ENCODE measurements at regions not wholly inside any gene's neighbourhood (a gene's known extent, or its start where the extent isn't known, plus 50 kb on each side); places are given as distances from the start of the nearest gene placed in this dataset.

DNA sequence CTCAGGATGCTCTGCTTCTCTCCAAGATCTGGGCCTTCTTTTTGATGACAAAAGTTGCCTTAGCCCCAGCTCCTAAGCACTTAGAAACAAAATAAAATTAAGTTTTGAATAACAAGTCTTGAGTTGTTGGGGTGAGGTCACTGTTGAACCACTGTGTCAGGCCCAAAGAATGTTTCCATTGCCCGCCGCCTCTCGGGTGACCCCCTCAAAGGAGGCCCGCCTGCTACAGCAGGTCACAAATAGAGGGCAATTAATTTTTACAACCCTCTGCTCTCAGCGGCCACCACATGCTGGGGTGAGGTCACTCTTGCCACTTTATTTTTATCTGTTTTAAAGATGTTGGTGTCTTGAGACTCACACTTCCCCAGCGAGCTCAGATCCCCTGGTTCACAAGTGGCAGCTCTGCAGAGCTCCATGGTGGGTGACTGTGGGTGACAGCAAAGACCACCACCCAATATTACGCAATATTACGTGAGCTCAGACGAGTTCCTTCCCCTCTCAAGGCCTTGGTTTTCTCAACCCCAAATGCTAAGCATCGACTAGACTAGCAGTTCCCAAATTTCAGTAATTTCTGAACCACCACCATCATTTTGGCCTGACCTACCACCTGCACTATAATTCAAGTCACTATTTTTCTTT lies 247.7 kb upstream of the PMEPA1 start:
- H3K4me1 Mint-ChIP-seq = peaks cover 3% of the 10 kb centered on the region
- 90 to 98% methylated on average over 6 to 10 of the region's 10 CpGs for WGBS, 2 experiments (ENCODE audit: insufficient coverage in 1 of 2, insufficient read length in 1 of 2)
- no peaks in the 10 kb centered on the region for H3K4me1 ChIP-seq (ENCODE audit: control insufficient read depth, insufficient read depth, low read length)

DNA sequence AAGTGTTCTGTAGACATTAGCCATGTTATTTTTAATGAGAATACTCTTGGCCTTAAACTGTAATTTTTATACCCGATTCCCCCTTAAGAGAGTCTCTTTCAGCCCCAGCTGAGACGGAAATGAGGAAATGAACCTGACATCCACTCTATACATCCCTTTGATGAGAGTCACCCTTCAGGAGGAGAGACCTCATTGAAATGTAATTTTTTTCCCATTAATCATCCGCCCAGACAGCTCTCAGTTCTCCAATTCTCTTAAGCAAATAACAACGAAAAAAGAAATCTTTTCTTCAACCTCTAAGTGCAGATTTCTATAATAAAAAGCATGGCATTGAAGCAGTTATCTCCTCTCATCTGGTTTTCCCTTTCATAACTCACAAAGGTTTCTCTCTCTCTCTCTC lies 243.8 kb upstream of the PMEPA1 start:
- H3K9ac ChIP-seq (ENCODE audit: extremely low read depth, low read length, poor library complexity, severe bottlenecking) = no peak overlapping the region
- Mint-ChIP-seq H3K27me3 (ENCODE audit: insufficient read depth) (peaks cover 7% of the 10 kb centered on the region), H3K4me3 (no peak overlapping the region)

More for the DNA sequence above, 247.7 kb upstream of the PMEPA1 start:
- H3K27me3 ChIP-seq (ENCODE audit: control insufficient read depth, insufficient read depth, low read length, poor library complexity, severe bottlenecking) = no peaks in the 10 kb centered on the region
- no peak overlapping the region for H3K27ac ChIP-seq (ENCODE audit: low read depth, low read length)
- no peak overlapping the region for H3K4me3 ChIP-seq (ENCODE audit: low read length)
- H3K27me3 Mint-ChIP-seq (ENCODE audit: insufficient read depth) = peaks cover 7% of the 10 kb centered on the region
- no peaks in the 10 kb centered on the region for H3K36me3 Mint-ChIP-seq (ENCODE audit: low read depth)
- H3K4me3 Mint-ChIP-seq = no peak overlapping the region
- H3K9ac ChIP-seq (ENCODE audit: extremely low read depth, low read length, poor library complexity, severe bottlenecking) = no peak overlapping the region
- peaks cover 5% of the 10 kb centered on the region for H3K9me3 ChIP-seq (ENCODE audit: control insufficient read depth, low read length)
- TF ChIP-seq, protein P1, sequence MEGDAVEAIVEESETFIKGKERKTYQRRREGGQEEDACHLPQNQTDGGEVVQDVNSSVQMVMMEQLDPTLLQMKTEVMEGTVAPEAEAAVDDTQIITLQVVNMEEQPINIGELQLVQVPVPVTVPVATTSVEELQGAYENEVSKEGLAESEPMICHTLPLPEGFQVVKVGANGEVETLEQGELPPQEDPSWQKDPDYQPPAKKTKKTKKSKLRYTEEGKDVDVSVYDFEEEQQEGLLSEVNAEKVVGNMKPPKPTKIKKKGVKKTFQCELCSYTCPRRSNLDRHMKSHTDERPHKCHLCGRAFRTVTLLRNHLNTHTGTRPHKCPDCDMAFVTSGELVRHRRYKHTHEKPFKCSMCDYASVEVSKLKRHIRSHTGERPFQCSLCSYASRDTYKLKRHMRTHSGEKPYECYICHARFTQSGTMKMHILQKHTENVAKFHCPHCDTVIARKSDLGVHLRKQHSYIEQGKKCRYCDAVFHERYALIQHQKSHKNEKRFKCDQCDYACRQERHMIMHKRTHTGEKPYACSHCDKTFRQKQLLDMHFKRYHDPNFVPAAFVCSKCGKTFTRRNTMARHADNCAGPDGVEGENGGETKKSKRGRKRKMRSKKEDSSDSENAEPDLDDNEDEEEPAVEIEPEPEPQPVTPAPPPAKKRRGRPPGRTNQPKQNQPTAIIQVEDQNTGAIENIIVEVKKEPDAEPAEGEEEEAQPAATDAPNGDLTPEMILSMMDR (conservative IDR thresholded peaks at IDR 0.05) = no peak
- H3K9me3 Mint-ChIP-seq = peaks cover 6% of the 10 kb centered on the region
- H3K27ac Mint-ChIP-seq = no peak overlapping the region
- DNase-seq = no peak
- no peaks in the 10 kb centered on the region for H3K36me3 ChIP-seq (ENCODE audit: control insufficient read depth, insufficient read depth, low read length)

DNA sequence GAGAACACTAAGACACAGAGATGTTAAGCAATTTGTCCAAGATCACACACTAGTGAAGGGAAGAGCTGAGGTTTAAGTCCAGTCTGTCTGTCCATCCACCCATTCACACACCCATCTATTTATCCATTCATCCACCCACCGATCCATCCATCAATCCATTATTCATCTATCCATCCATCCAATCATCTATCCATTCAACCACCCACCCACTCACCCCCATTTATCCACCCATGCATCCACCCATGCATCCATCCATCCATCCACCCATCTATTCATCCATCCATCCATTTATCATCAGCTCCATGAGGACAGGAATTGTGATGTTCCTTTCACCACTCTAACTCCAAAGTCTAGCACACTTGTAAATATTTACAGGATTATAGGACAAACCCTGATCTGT lies 242.3 kb upstream of the PMEPA1 start:
- WGBS, 2 experiments (ENCODE audit: insufficient coverage in 1 of 2, insufficient read length in 1 of 2) = 92 to 100% methylated on average over 1 of the region's 1 CpG
- no peak overlapping the region for H3K4me3 ChIP-seq (ENCODE audit: low read length)
- no peaks in the 10 kb centered on the region for H3K4me1 ChIP-seq (ENCODE audit: control insufficient read depth, insufficient read depth, low read length)
- Mint-ChIP-seq H3K4me1 (peaks cover 3% of the 10 kb centered on the region), H3K9me3 (peaks cover 6% of the 10 kb centered on the region), H3K27ac (no peak overlapping the region), H3K4me3 (no peak overlapping the region), H3K27me3 (ENCODE audit: insufficient read depth) (peaks cover 7% of the 10 kb centered on the region), H3K36me3 (ENCODE audit: low read depth) (no peaks in the 10 kb centered on the region)
- H3K27me3 ChIP-seq (ENCODE audit: control insufficient read depth, insufficient read depth, low read length, poor library complexity, severe bottlenecking) = no peaks in the 10 kb centered on the region
- no peak overlapping the region for H3K27ac ChIP-seq (ENCODE audit: low read depth, low read length)
- peaks cover 5% of the 10 kb centered on the region for H3K9me3 ChIP-seq (ENCODE audit: control insufficient read depth, low read length)
- no peak overlapping the region for H3K9ac ChIP-seq (ENCODE audit: extremely low read depth, low read length, poor library complexity, severe bottlenecking)
- DNase-seq = no peak
- H3K36me3 ChIP-seq (ENCODE audit: control insufficient read depth, insufficient read depth, low read length) = no peaks in the 10 kb centered on the region
- TF ChIP-seq, protein P1 (conservative IDR thresholded peaks at IDR 0.05) = no peak

More for the DNA sequence above, 243.8 kb upstream of the PMEPA1 start:
- H3K27me3 ChIP-seq (ENCODE audit: control insufficient read depth, insufficient read depth, low read length, poor library complexity, severe bottlenecking) = no peaks in the 10 kb centered on the region
- H3K4me1 ChIP-seq (ENCODE audit: control insufficient read depth, insufficient read depth, low read length) = no peaks in the 10 kb centered on the region
- TF ChIP-seq, protein P1 (conservative IDR thresholded peaks at IDR 0.05) = no peak
- Mint-ChIP-seq H3K4me1 (peaks cover 3% of the 10 kb centered on the region), H3K27ac (no peak overlapping the region), H3K36me3 (ENCODE audit: low read depth) (no peaks in the 10 kb centered on the region), H3K9me3 (peaks cover 6% of the 10 kb centered on the region)
- no peak overlapping the region for H3K27ac ChIP-seq (ENCODE audit: low read depth, low read length)
- H3K36me3 ChIP-seq (ENCODE audit: control insufficient read depth, insufficient read depth, low read length) = no peaks in the 10 kb centered on the region
- 76 to 90% methylated on average over 4 of the region's 4 CpGs for WGBS, 2 experiments (ENCODE audit: insufficient coverage in 1 of 2, insufficient read length in 1 of 2)
- peaks cover 5% of the 10 kb centered on the region for H3K9me3 ChIP-seq (ENCODE audit: control insufficient read depth, low read length)
- H3K4me3 ChIP-seq (ENCODE audit: low read length) = no peak overlapping the region
- DNase-seq = no peak

Measured in endodermal cell (in vitro differentiated cells).